A673 (cell line): ENCODE measurements at regions not wholly inside any gene's neighbourhood (a gene's known extent, or its start where the extent isn't known, plus 50 kb on each side); places are given as distances from the start of the nearest gene placed in this dataset.

Source experiments
- BruUV-seq: library from RNA; stranded (reverse); fragments of 400-500 nt; replicated peaks from 2 replicates; lab custom pipeline; 2021; lab: Mats Ljungman, UMichigan
- CTCF ChIA-PET: fragments of 300-600 bp; sonication (Branson Sonifier 250); formaldehyde crosslinking; loops from one replicate; lab custom pipeline; 2022; ENCODE audit warnings: antibody characterized with exemption; lab: Charles Lee
- POLR2A ChIA-PET: fragments of 300-600 bp; sonication (Branson Sonifier 250); formaldehyde crosslinking; loops from one replicate; lab custom pipeline; 2022; ENCODE audit warnings: antibody characterized with exemption; ENCODE audit not compliant: low non-redundant PET; lab: Charles Lee
- DNase-seq: peaks from one replicate; pipeline ENCODE4 v3.0.0-alpha.2; 2015; ENCODE audit warnings: low spot score
- H3K27ac ChIP-seq: fragments of 200-600 bp; sonication (generic); 2 replicates; pipeline ENCODE4 v1.5.1; 2016; ENCODE audit warnings: mixed run types, low read depth, mild to moderate bottlenecking, mixed read lengths, antibody characterized with exemption, low read length; ENCODE audit not compliant: poor library complexity, severe bottlenecking
- H3K27me3 ChIP-seq: fragments of 200-600 bp; sonication (generic); replicated peaks from 2 replicates; pipeline ENCODE4 v1.6.1; 2017; ENCODE audit warnings: mixed run types, low read depth, mild to moderate bottlenecking, mixed read lengths, antibody characterized with exemption, low read length; ENCODE audit not compliant: insufficient read depth, poor library complexity
- H3K36me3 ChIP-seq: fragments of 200-600 bp; sonication (generic); 2 replicates; pipeline ENCODE4 v1.6.1; 2016; ENCODE audit warnings: mixed run types, mild to moderate bottlenecking, mixed read lengths, antibody characterized with exemption, low read length; ENCODE audit not compliant: insufficient read depth, poor library complexity, severe bottlenecking
- H3K4me1 ChIP-seq: fragments of 200-600 bp; sonication (generic); 2 replicates; pipeline ENCODE4 v1.6.1; 2017; ENCODE audit warnings: mixed run types, mild to moderate bottlenecking, mixed read lengths, antibody characterized with exemption, low read length; ENCODE audit not compliant: insufficient read depth, poor library complexity, severe bottlenecking
- H3K4me3 ChIP-seq: fragments of 200-600 bp; sonication (generic); 2 replicates; pipeline ENCODE4 v1.5.1; 2016; ENCODE audit warnings: low read depth, mixed run types, mild to moderate bottlenecking, mixed read lengths, low read length; ENCODE audit not compliant: poor library complexity, severe bottlenecking
- H3K9me3 ChIP-seq: fragments of 200-600 bp; sonication (generic); 2 replicates; pipeline ENCODE4 v1.6.1; 2016; ENCODE audit warnings: mixed run types, low read depth, mild to moderate bottlenecking, mixed read lengths, antibody characterized with exemption, low read length; ENCODE audit not compliant: poor library complexity, severe bottlenecking
- EZH2 ChIP-seq: fragments of 200-600 bp; sonication (generic); IDR thresholded peaks from 2 replicates; pipeline ENCODE4 v1.6.1; 2017; ENCODE audit warnings: borderline replicate concordance, low read depth, mild to moderate bottlenecking, mixed read lengths, antibody characterized with exemption, low read length; ENCODE audit not compliant: poor library complexity, severe bottlenecking
- intact Hi-C: fragments of 100-400 bp; cut with micrococcal nuclease; formaldehyde crosslinking; loops from one replicate; pipeline ENCODE4 v1.10.0; 2022; ENCODE audit not compliant: unreplicated experiment
- TF ChIP-seq, protein P1 (sequence below): fragments of 300-800, 200-600 bp; sonication (generic); conservative IDR thresholded peaks from 2 replicates; pipeline ENCODE4 v1.5.1; 2017; ENCODE audit warnings: low read depth, mild to moderate bottlenecking, antibody characterized with exemption, low read length, moderate library complexity, mixed read lengths

DNA sequence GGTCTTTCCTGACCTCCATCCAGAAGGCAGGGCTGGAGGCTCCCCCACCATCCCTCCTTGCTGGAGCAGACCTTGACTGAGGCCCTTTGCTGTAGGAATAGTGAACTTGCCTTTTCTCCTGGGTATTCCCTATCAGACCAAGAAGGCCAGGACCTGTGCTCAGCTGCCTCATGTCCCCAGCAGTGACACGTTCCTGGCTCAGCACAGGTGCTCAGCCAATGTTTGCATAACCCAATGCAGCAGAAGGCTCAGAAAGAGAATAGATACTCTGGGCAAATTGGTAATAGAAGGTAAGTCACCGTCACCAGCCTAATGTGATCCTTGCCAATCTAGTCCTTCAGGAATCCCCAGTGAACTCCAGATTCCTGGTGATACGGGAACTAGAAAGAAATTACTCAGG is 96.4 kb downstream of the ACTL7B start:
- POLR2A ChIA-PET: no interaction called here
- Histone ChIP-seq H3K4me1 (peaks cover 17% of the 10 kb centered on the region), H3K36me3 (no peaks in the 10 kb centered on the region), H3K27ac (no peak overlapping the region), H3K27me3 (no peaks in the 10 kb centered on the region), H3K4me3 (no peak overlapping the region), H3K9me3 (no peaks in the 10 kb centered on the region)
- DNase-seq: no peak
- intact Hi-C loops: loop anchor here (5.0 to 10.0 kb wide), 2 partner anchors 485 to 1272 kb away; partner anchors contain the start of gene KLF4
- CTCF ChIA-PET: no interaction called here
- no TSS peak for BruUV-seq
- TF ChIP-seq, protein P1, sequence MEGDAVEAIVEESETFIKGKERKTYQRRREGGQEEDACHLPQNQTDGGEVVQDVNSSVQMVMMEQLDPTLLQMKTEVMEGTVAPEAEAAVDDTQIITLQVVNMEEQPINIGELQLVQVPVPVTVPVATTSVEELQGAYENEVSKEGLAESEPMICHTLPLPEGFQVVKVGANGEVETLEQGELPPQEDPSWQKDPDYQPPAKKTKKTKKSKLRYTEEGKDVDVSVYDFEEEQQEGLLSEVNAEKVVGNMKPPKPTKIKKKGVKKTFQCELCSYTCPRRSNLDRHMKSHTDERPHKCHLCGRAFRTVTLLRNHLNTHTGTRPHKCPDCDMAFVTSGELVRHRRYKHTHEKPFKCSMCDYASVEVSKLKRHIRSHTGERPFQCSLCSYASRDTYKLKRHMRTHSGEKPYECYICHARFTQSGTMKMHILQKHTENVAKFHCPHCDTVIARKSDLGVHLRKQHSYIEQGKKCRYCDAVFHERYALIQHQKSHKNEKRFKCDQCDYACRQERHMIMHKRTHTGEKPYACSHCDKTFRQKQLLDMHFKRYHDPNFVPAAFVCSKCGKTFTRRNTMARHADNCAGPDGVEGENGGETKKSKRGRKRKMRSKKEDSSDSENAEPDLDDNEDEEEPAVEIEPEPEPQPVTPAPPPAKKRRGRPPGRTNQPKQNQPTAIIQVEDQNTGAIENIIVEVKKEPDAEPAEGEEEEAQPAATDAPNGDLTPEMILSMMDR: no peak
- no peak for TF ChIP-seq EZH2

DNA sequence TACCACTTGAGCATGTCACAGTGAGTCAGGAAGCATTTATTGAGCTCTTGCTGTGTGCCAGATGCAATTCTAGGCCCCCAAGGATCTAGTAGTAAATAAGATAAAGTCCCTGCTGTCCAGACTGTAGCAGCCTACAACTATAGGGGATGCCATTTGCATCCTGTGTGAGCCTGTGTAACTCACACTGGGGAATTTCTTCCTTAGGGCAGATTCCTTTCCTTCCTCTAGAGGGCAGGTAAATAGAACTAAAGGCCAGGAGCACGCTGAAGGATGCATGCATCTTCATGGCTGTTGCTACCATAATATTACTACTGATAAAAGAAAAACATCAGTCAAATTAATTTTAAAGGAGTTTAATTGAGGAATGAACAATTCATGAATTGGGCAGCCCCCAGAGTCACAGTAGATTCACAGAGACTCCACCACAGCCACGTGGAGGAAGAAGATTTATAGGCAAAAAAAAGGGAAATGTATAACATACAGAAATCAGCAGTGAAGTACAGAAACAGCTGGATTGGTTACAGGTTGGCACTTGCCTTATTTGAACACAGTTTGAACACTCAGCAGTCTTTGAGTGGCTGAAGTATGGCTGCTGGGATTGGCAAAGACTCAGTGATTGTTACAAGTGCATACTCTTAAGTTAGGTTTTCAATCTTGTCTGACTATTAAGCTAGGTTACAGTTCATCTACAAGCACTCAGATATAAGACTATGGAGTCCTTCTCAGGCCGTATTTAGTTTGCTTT is 98.9 kb downstream of the ACTL7B start:
- Histone ChIP-seq H3K9me3 (no peaks in the 10 kb centered on the region), H3K27me3 (no peaks in the 10 kb centered on the region), H3K4me3 (no peak overlapping the region), H3K4me1 (peaks cover 17% of the 10 kb centered on the region), H3K27ac (no peak overlapping the region), H3K36me3 (no peaks in the 10 kb centered on the region)
- TF ChIP-seq, protein P1: peak; percentile 42; the same call in 1 of the 2 replicates
- no peak for TF ChIP-seq EZH2
- peak; percentile 31 for DNase-seq
- no TSS peak for BruUV-seq
- ChIA-PET CTCF (no interaction called here), POLR2A (no interaction called here)
- intact Hi-C loops: loop anchor here (5.0 to 10.0 kb wide), 2 partner anchors 482 to 1270 kb away; partner anchors contain the start of gene KLF4

DNA sequence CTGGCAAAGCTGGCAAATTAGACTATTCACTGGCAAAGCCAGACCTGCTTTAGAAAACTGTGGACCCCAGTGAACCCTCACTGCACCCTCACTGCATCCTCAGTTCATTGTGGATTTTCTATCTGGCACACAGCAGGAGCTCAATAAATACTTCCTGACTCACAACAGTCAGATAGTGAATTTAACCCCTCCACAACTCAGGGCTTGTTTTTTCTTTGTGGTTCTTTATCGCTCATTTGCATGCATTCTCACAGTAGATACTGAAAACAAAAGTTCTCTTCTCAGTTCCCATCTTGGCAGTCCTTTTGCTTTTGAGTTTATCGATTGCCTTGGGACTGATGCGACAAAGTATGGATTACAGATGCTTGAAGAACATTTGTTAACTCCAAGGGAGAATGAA is 99.8 kb downstream of the ACTL7B start:
- Histone ChIP-seq H3K36me3 (no peaks in the 10 kb centered on the region), H3K9me3 (no peaks in the 10 kb centered on the region), H3K4me3 (no peak overlapping the region), H3K27me3 (no peaks in the 10 kb centered on the region), H3K27ac (no peak overlapping the region), H3K4me1 (peaks cover 17% of the 10 kb centered on the region)
- peak; percentile 71 for DNase-seq
- ChIA-PET CTCF (no interaction called here), POLR2A (no interaction called here)
- BruUV-seq: no TSS peak
- no peak for TF ChIP-seq EZH2
- TF ChIP-seq, protein P1: no peak
- intact Hi-C loops: loop anchor here (5.0 to 10.0 kb wide), 2 partner anchors 481 to 1269 kb away; partner anchors contain the start of gene KLF4
